A549 (cell line): ENCODE measurements at regions not wholly inside any gene's neighbourhood (a gene's known extent, or its start where the extent isn't known, plus 50 kb on each side); places are given as distances from the start of the nearest gene placed in this dataset.

Experiments
- ATAC-seq, 2 experiments: fragments of 200-7000 bp in 1 of 2; fragments of >200 bp in 1 of 2; cut with Nextera tagmentation in 1 of 2; cut with Tn5 transposase in 1 of 2; 3 replicates each; pipeline versions ENCODE4 v1.8.0 to v1.9.1; 2018 to 2020; ENCODE audit warnings: mild to moderate bottlenecking in 1 of 2, moderate library complexity in 1 of 2
- CTCF ChIA-PET: fragments of 300-600 bp; sonication (Branson Sonifier 250); formaldehyde crosslinking; extraction: SDS; loops from one replicate; lab custom pipeline; 2021; ENCODE audit warnings: antibody characterized with exemption, inconsistent platforms; lab: Yijun Ruan, JAX
- POLR2A ChIA-PET: fragments of 350-600 bp; formaldehyde crosslinking; extraction: SDS; loops from one replicate; lab custom pipeline; 2021; ENCODE audit warnings: antibody characterized with exemption, inconsistent platforms; lab: Yijun Ruan, JAX
- DNase-seq, 2 experiments: peaks; one replicate each; pipeline versions ENCODE4 v3.0.0 to v3.0.0-alpha.2; 2011 to 2016; ENCODE audit warnings: low read depth in 1 of 2, low spot score in 1 of 2
- FAIRE-seq: peaks from 2 replicates; lab custom pipeline; 2011; peaks lifted over from hg19 to GRCh38; lab: Jason Lieb, UNC
- H3K27ac ChIP-seq, 2 experiments: fragments of >200 bp; sonication (Bioruptor Twin); formaldehyde crosslinking; 3 replicates each; pipeline ENCODE4 v1.5.1; 2016 to 2017
- H3K4me1 ChIP-seq: fragments of >200 bp; sonication (Bioruptor Twin); formaldehyde crosslinking; 3 replicates; pipeline ENCODE4 v1.6.1; 2016
- H3K4me2 ChIP-seq: fragments of >200 bp; sonication (Bioruptor Twin); formaldehyde crosslinking; 3 replicates; pipeline ENCODE4 v1.6.1; 2016
- H3K4me3 ChIP-seq: fragments of >200 bp; sonication (Bioruptor Twin); formaldehyde crosslinking; 3 replicates; pipeline ENCODE4 v1.5.1; 2016
- H3K9me3 ChIP-seq: fragments of >200 bp; sonication (Bioruptor Twin); formaldehyde crosslinking; 3 replicates; pipeline ENCODE4 v1.6.1; 2016
- BHLHE40 ChIP-seq: IDR thresholded peaks from 2 replicates; pipeline ENCODE4 v1.6.1; 2012; ENCODE audit warnings: low read depth, low read length, inconsistent platforms
- CBX2 ChIP-seq: fragments of 200-600 bp; sonication (generic); IDR thresholded peaks from 2 replicates; pipeline ENCODE4 v1.6.1; 2016; ENCODE audit warnings: low read depth, mild to moderate bottlenecking, borderline replicate concordance
- CBX8 ChIP-seq: fragments of 200-600 bp; sonication (generic); IDR thresholded peaks from 2 replicates; pipeline ENCODE4 v1.6.1; 2016
- EHF ChIP-seq: fragments of 250-450 bp; sonication (Bioruptor Pico); IDR thresholded peaks from 2 replicates; pipeline ENCODE4 v1.5.0; 2020; ENCODE audit warnings: mild to moderate bottlenecking
- EHMT2 ChIP-seq: fragments of 200-600 bp; sonication (generic); IDR thresholded peaks from 2 replicates; pipeline ENCODE4 v1.6.1; 2016; ENCODE audit warnings: antibody characterized with exemption, low read depth, mild to moderate bottlenecking, moderate library complexity
- ELK1 ChIP-seq: fragments of 150-350 bp; IDR thresholded peaks from 2 replicates; pipeline ENCODE4 v1.6.1; 2014; ENCODE audit warnings: low read depth, mild to moderate bottlenecking, low read length
- FOSL2 ChIP-seq, 2 experiments: fragments of 450-650 bp in 1 of 2; fragments of >200 bp in 1 of 2; sonication (Bioruptor Twin) in 1 of 2; formaldehyde crosslinking; IDR thresholded peaks; 2 replicates each; pipeline versions ENCODE4 v1.5.0 to v1.6.1; 2016 to 2020; ENCODE audit warnings: mild to moderate bottlenecking in 1 of 2, moderate library complexity in 1 of 2
- GATA3 ChIP-seq: IDR thresholded peaks from 2 replicates; pipeline ENCODE4 v1.6.1; 2012; ENCODE audit warnings: borderline replicate concordance
- HDAC2 ChIP-seq: fragments of 200-600 bp; sonication (generic); IDR thresholded peaks from 2 replicates; pipeline ENCODE4 v1.6.1; 2016
- HOXA7 ChIP-seq: fragments of 250-450 bp; sonication (Bioruptor Pico); IDR thresholded peaks from 2 replicates; pipeline ENCODE4 v1.5.0; 2020; ENCODE audit warnings: mild to moderate bottlenecking, moderate library complexity
- JUN ChIP-seq, 2 experiments: fragments of >200 bp; sonication (Bioruptor Twin); formaldehyde crosslinking; IDR thresholded peaks; 2 replicates in 1 of 2; 3 replicates in 1 of 2; pipeline ENCODE4 v1.6.1; 2016 to 2017
- JUNB ChIP-seq: fragments of >200 bp; sonication (Bioruptor Twin); formaldehyde crosslinking; IDR thresholded peaks from 2 replicates; pipeline ENCODE4 v1.6.1; 2016
- MAFK ChIP-seq: fragments of 450-650 bp; IDR thresholded peaks from 2 replicates; pipeline ENCODE4 v1.6.1; 2014; ENCODE audit not compliant: partially characterized antibody
- NPAS2 ChIP-seq: fragments of 250-450 bp; sonication (Bioruptor Pico); IDR thresholded peaks from 2 replicates; pipeline ENCODE4 v1.8.0; 2022; ENCODE audit warnings: mild to moderate bottlenecking, moderate library complexity, borderline replicate concordance
- PHF8 ChIP-seq: fragments of 200-600 bp; sonication (generic); IDR thresholded peaks from 2 replicates; pipeline ENCODE4 v1.6.1; 2016; ENCODE audit warnings: low read depth, mild to moderate bottlenecking, antibody characterized with exemption, moderate library complexity, borderline replicate concordance
- POLR2A ChIP-seq: IDR thresholded peaks from 2 replicates; pipeline ENCODE4 v1.6.1; 2012; ENCODE audit warnings: mild to moderate bottlenecking, low read length
- RARB ChIP-seq: fragments of 250-450 bp; sonication (Bioruptor Pico); IDR thresholded peaks from 2 replicates; pipeline ENCODE4 v1.8.0; 2021; ENCODE audit warnings: mild to moderate bottlenecking, moderate library complexity
- RCOR1 ChIP-seq: fragments of 150-350 bp; IDR thresholded peaks from 2 replicates; pipeline ENCODE4 v1.6.1; 2014; ENCODE audit warnings: antibody characterized with exemption, low read length, low read depth
- SMC3 ChIP-seq: fragments of >200 bp; sonication (Bioruptor Twin); formaldehyde crosslinking; IDR thresholded peaks from 3 replicates; pipeline ENCODE4 v1.6.1; 2018; ENCODE audit warnings: inconsistent platforms
- TFCP2L1 ChIP-seq: fragments of 250-450 bp; sonication (Bioruptor Pico); IDR thresholded peaks from 2 replicates; pipeline ENCODE4 v1.5.0; 2021; ENCODE audit warnings: mild to moderate bottlenecking
- TP53 ChIP-seq: fragments of 250-450 bp; sonication (Bioruptor Pico); IDR thresholded peaks from 2 replicates; pipeline ENCODE4 v1.5.0; 2021; ENCODE audit warnings: mild to moderate bottlenecking, moderate library complexity
- USF2 ChIP-seq: fragments of 450-650 bp; IDR thresholded peaks from 2 replicates; pipeline ENCODE4 v1.6.1; 2014; ENCODE audit warnings: antibody characterized with exemption
- ZC3H11A ChIP-seq: fragments of 450-650 bp; IDR thresholded peaks from 2 replicates; pipeline ENCODE4 v1.6.1; 2014; ENCODE audit warnings: antibody characterized with exemption, mild to moderate bottlenecking
- WGBS: methylation state at CpG from one replicate; pipeline ENCODE4 v1.1.6; 2017; ENCODE audit errors: missing lambda C conversion rate; 5-methylcytosine and 5-hydroxymethylcytosine counted together

- DNase-seq (no peak), FAIRE-seq (no peak), ATAC-seq (no peak)
- no peak for TF ChIP-seq HOXA7 (CRISPR knock-in tag)
- TF ChIP-seq JUNB = no peak
- TF ChIP-seq NPAS2 (CRISPR knock-in tag) = no peak
- TF ChIP-seq ELK1 = no peak
- 4% methylated on average over 1 of the region's 1 CpG for WGBS
- Histone ChIP-seq H3K4me1 (no peaks in the 10 kb centered on the region), H3K27ac (no peak overlapping the region), H3K4me3 (no peak overlapping the region), H3K4me2 (no peak overlapping the region), H3K9me3 (no peaks in the 10 kb centered on the region; the same call in 2 of the 3 replicates)
- ChIA-PET CTCF (interaction anchor here (0.6 to 1.7 kb wide), 5 partner anchors 12 to 1835 kb away, joined by 3 to 4 read pairs (median 3); no protein-coding TSS in a partner anchor), POLR2A (interaction anchor here (1.2 kb wide), 1 partner anchor 583 kb away, joined by 3 read pairs; the partner anchor contains the start of gene BTG1)
Observed at GRCh38 chr12:91562476-91562875, 379.9 kb upstream of the DCN start.

GRCh38 chr12:91561958-91562325 lies 379.3 kb upstream of the DCN start:
- Histone ChIP-seq H3K9me3 (no peaks in the 10 kb centered on the region; the same call in 2 of the 3 replicates), H3K4me3 (no peak overlapping the region), H3K4me2 (no peak overlapping the region), H3K4me1 (no peaks in the 10 kb centered on the region), H3K27ac (no peak overlapping the region)
- no peak for FAIRE-seq
- DNase-seq = no peak
- CTCF ChIA-PET = interaction anchor here (1.4 to 1.7 kb wide), 3 partner anchors 12 to 249 kb away, joined by 3 to 4 read pairs (median 4); no protein-coding TSS in a partner anchor
- 64% methylated on average over 2 of the region's 2 CpGs for WGBS
- POLR2A ChIA-PET = interaction anchor here (1.2 kb wide), 1 partner anchor 584 kb away, joined by 3 read pairs; the partner anchor contains the start of gene BTG1
- TF ChIP-seq TFCP2L1 (CRISPR knock-in tag) (no peak), USF2 (no peak), POLR2A (no peak), ELK1 (no peak), SMC3 (no peak), ZC3H11A (no peak), GATA3 (no peak), EHF (CRISPR knock-in tag) (no peak)
- ATAC-seq = no peak

- H3K27ac ChIP-seq = no peak overlapping the region
- ATAC-seq (no peak), FAIRE-seq (no peak), DNase-seq (no peak)
- H3K9me3 ChIP-seq = no peaks in the 10 kb centered on the region; the same call in 2 of the 3 replicates
- WGBS = 19% methylated on average over 3 of the region's 3 CpGs
- ChIA-PET CTCF (interaction anchor here (1.5 to 1.7 kb wide), 2 partner anchors 13 to 250 kb away, joined by 4 read pairs; no protein-coding TSS in a partner anchor), POLR2A (no interaction called here)
- H3K4me3 ChIP-seq = no peak overlapping the region
- TF ChIP-seq CBX8 (no peak), JUN (IDR thresholded peaks at IDR 0.05) (no peak), FOSL2 (IDR thresholded peaks at IDR 0.05) (no peak), FOSL2 (CRISPR knock-in tag; IDR thresholded peaks at IDR 0.05) (no peak), CBX2 (no peak), SMC3 (no peak), HOXA7 (CRISPR knock-in tag) (no peak), TP53 (CRISPR knock-in tag) (no peak), USF2 (no peak), RARB (CRISPR knock-in tag) (no peak), HDAC2 (no peak), MAFK (no peak), POLR2A (no peak), EHMT2 (no peak), BHLHE40 (no peak), PHF8 (no peak), TFCP2L1 (CRISPR knock-in tag) (no peak), RCOR1 (no peak)
- H3K4me2 ChIP-seq = no peak overlapping the region
- H3K4me1 ChIP-seq = no peaks in the 10 kb centered on the region
Observed at GRCh38 chr12:91561301-91561957, 378.8 kb upstream of the DCN start.
